HG02938 (cell line): ENCODE measurements at regions not wholly inside any gene's neighbourhood (a gene's known extent, or its start where the extent isn't known, plus 50 kb on each side); places are given as distances from the start of the nearest gene placed in this dataset.
"Not testable (repeated sequence)": the region's sequence is repeated elsewhere in the genome, so short reads cannot be mapped to it uniquely, and the experiment has no call there.

Experiments used
- ATAC-seq: cut with Tn5 transposase; IDR thresholded peaks from one replicate; pipeline ENCODE4 v1.9.1; 2021; ENCODE audit warnings: mild to moderate bottlenecking, moderate library complexity; ENCODE audit not compliant: unreplicated experiment

GRCh38 chr2:210730672-210731071, 174.3 kb downstream of the CPS1 start:
- ATAC-seq, result no peak

GRCh38 chr2:210746826-210747225, 190.4 kb downstream of the CPS1 start:
- not testable (repeated sequence) for ATAC-seq

GRCh38 chr2:210752532-210752931, 196.1 kb downstream of the CPS1 start:
- ATAC-seq, result no peak

GRCh38 chr2:210753386-210753785, 197.0 kb downstream of the CPS1 start:
- no peak for ATAC-seq

- no peak for ATAC-seq
Measured at GRCh38 chr2:210756855-210757254, 200.5 kb downstream of the CPS1 start.

GRCh38 chr2:210762604-210763588, 206.5 kb downstream of the CPS1 start:
- ATAC-seq, result no peak

GRCh38 chr2:210768329-210768910, 212.0 kb downstream of the CPS1 start:
- no peak for ATAC-seq

GRCh38 chr2:210776756-210777155, 220.4 kb downstream of the CPS1 start:
- ATAC-seq, result no peak

GRCh38 chr2:210782222-210782621, 225.8 kb downstream of the CPS1 start:
- ATAC-seq, result no peak

- ATAC-seq, result not testable (repeated sequence)
Measured at GRCh38 chr2:210787831-210788230, 231.4 kb downstream of the CPS1 start.

- ATAC-seq, result no peak
Measured at GRCh38 chr2:210792000-210792399, 235.6 kb downstream of the CPS1 start.

GRCh38 chr2:210795506-210795905, 239.1 kb downstream of the CPS1 start:
- no peak for ATAC-seq

- no peak for ATAC-seq
Measured at GRCh38 chr2:210798180-210798579, 241.8 kb downstream of the CPS1 start.

GRCh38 chr2:210814251-210815025, 258.0 kb downstream of the CPS1 start:
- ATAC-seq, result no peak

GRCh38 chr2:210816769-210817168, 260.4 kb downstream of the CPS1 start:
- ATAC-seq, result no peak

GRCh38 chr2:210818473-210818872, 262.1 kb downstream of the CPS1 start:
- no peak for ATAC-seq

- no peak for ATAC-seq
Measured at GRCh38 chr2:210833403-210833802, 277.0 kb downstream of the CPS1 start.

- ATAC-seq, result no peak
Measured at GRCh38 chr2:210839034-210839433, 282.6 kb downstream of the CPS1 start.

- ATAC-seq, result no peak
Measured at GRCh38 chr2:210839450-210839849, 283.1 kb downstream of the CPS1 start.

GRCh38 chr2:210842896-210843295, 286.5 kb downstream of the CPS1 start:
- no peak for ATAC-seq

- ATAC-seq, result no peak
Measured at GRCh38 chr2:210844016-210844415, 287.6 kb downstream of the CPS1 start.
